Calu3 (cell line): ENCODE measurements at regions not wholly inside any gene's neighbourhood (a gene's known extent, or its start where the extent isn't known, plus 50 kb on each side); places are given as distances from the start of the nearest gene placed in this dataset.

Source experiments
- BruUV-seq: library from RNA; stranded (reverse); fragments of 400-500 nt; replicated peaks from 2 replicates; lab custom pipeline; 2021; lab: Mats Ljungman, UMichigan
- CTCF ChIA-PET: fragments of 300-600 bp; sonication (Branson Sonifier 250); formaldehyde crosslinking; loops from one replicate; lab custom pipeline; 2022; ENCODE audit warnings: antibody characterized with exemption; lab: Charles Lee
- DNase-seq: peaks from one replicate; pipeline ENCODE4 v3.0.0; 2022
- H3K27ac Mint-ChIP-seq: one replicate; pipeline ENCODE4 v1.8.0; 2022; ENCODE audit warnings: mixed read lengths; ENCODE audit not compliant: unreplicated experiment
- H3K27me3 Mint-ChIP-seq: one replicate; pipeline ENCODE4 v1.8.0; 2022; ENCODE audit warnings: mixed read lengths; ENCODE audit not compliant: unreplicated experiment
- H3K36me3 Mint-ChIP-seq: one replicate; pipeline ENCODE4 v1.8.0; 2022; ENCODE audit warnings: mild to moderate bottlenecking, moderate library complexity, mixed read lengths; ENCODE audit not compliant: insufficient read depth, unreplicated experiment
- H3K4me1 Mint-ChIP-seq: one replicate; pipeline ENCODE4 v1.8.0; 2022; ENCODE audit warnings: mild to moderate bottlenecking, low read depth, mixed read lengths; ENCODE audit not compliant: unreplicated experiment
- H3K4me3 Mint-ChIP-seq: one replicate; pipeline ENCODE4 v1.8.0; 2022; ENCODE audit warnings: mild to moderate bottlenecking, low read depth, moderate library complexity, mixed read lengths; ENCODE audit not compliant: unreplicated experiment
- H3K9me3 Mint-ChIP-seq: one replicate; pipeline ENCODE4 v1.8.0; 2022; ENCODE audit warnings: low read depth, mixed read lengths; ENCODE audit not compliant: unreplicated experiment
- CTCF ChIP-seq: fragments of 200-600 bp; IDR thresholded peaks from one replicate; pipeline ENCODE4 v1.8.0; 2022; ENCODE audit warnings: antibody characterized with exemption; ENCODE audit not compliant: unreplicated experiment
- intact Hi-C: fragments of 100-400 bp; cut with micrococcal nuclease; formaldehyde crosslinking; loops from one replicate; pipeline ENCODE4 v1.10.0; 2022; ENCODE audit not compliant: unreplicated experiment

GRCh38 chr2:5854797-5855196 is 162.6 kb downstream of the SOX11 start:
- no peaks in the 10 kb centered on the region for H3K4me1 Mint-ChIP-seq
- no peak overlapping the region for H3K27ac Mint-ChIP-seq
- CTCF ChIA-PET = no interaction called here
- intact Hi-C loops = no loop called here
- no peak for DNase-seq
- H3K9me3 Mint-ChIP-seq = peaks cover 17% of the 10 kb centered on the region
- TF ChIP-seq CTCF = no peak
- no peaks in the 10 kb centered on the region for H3K36me3 Mint-ChIP-seq
- BruUV-seq = no TSS peak
- no peaks in the 10 kb centered on the region for H3K27me3 Mint-ChIP-seq
- H3K4me3 Mint-ChIP-seq = no peak overlapping the region

- no peaks in the 10 kb centered on the region for H3K36me3 Mint-ChIP-seq
- BruUV-seq = no TSS peak
- no peak for DNase-seq
- peaks cover 16% of the 10 kb centered on the region for H3K9me3 Mint-ChIP-seq
- no peak for TF ChIP-seq CTCF
- H3K27me3 Mint-ChIP-seq = no peaks in the 10 kb centered on the region
- no peaks in the 10 kb centered on the region for H3K4me1 Mint-ChIP-seq
- H3K4me3 Mint-ChIP-seq = no peak overlapping the region
- CTCF ChIA-PET = no interaction called here
- H3K27ac Mint-ChIP-seq = no peak overlapping the region
- intact Hi-C loops = no loop called here
These were observed 174.9 kb downstream of the SOX11 start for GRCh38 chr2:5867056-5867455.

- Mint-ChIP-seq H3K36me3 (no peaks in the 10 kb centered on the region), H3K4me3 (no peak overlapping the region), H3K27me3 (no peaks in the 10 kb centered on the region), H3K27ac (no peak overlapping the region), H3K4me1 (no peaks in the 10 kb centered on the region), H3K9me3 (peaks cover 16% of the 10 kb centered on the region)
- BruUV-seq = no TSS peak
- no peak for DNase-seq
- no peak for TF ChIP-seq CTCF
- intact Hi-C loops = no loop called here
- CTCF ChIA-PET = no interaction called here
These were observed 176.7 kb downstream of the SOX11 start for GRCh38 chr2:5868931-5869330.

- no TSS peak for BruUV-seq
- H3K36me3 Mint-ChIP-seq = no peaks in the 10 kb centered on the region
- TF ChIP-seq CTCF = no peak
- no peak overlapping the region for H3K4me3 Mint-ChIP-seq
- peaks cover 9% of the 10 kb centered on the region for H3K9me3 Mint-ChIP-seq
- DNase-seq = no peak
- no peak overlapping the region for H3K27ac Mint-ChIP-seq
- no peaks in the 10 kb centered on the region for H3K27me3 Mint-ChIP-seq
- H3K4me1 Mint-ChIP-seq = no peaks in the 10 kb centered on the region
- CTCF ChIA-PET = no interaction called here
- intact Hi-C loops = no loop called here
These were observed 177.8 kb downstream of the SOX11 start for GRCh38 chr2:5869936-5870335.
